HEK293 (cell line): ENCODE measurements at regions not wholly inside any gene's neighbourhood (a gene's known extent, or its start where the extent isn't known, plus 50 kb on each side); places are given as distances from the start of the nearest gene placed in this dataset.

ENCODE experiments used
- CTCF ChIA-PET: fragments of 350-600 bp; formaldehyde crosslinking; extraction: SDS; loops from one replicate; lab custom pipeline; 2021; ENCODE audit warnings: antibody characterized with exemption; lab: Yijun Ruan, JAX
- POLR2A ChIA-PET: fragments of 300-600 bp; formaldehyde crosslinking; extraction: SDS; loops from one replicate; lab custom pipeline; 2020; ENCODE audit warnings: antibody characterized with exemption, inconsistent platforms; lab: Yijun Ruan, JAX
- H3K27ac ChIP-seq: fragments of 200-500 bp; sonication (Bioruptor generic); 2 replicates; pipeline ENCODE4 v1.5.1; 2014; ENCODE audit warnings: low read depth, low read length, control low read depth, inconsistent platforms; ENCODE audit errors: extremely low read depth
- H3K36me3 ChIP-seq, 2 experiments: fragments of 200-500 bp in 1 of 2; sonication (Bioruptor generic) in 1 of 2; 1 replicate in 1 of 2; 2 replicates in 1 of 2; pipeline ENCODE4 v1.5.1; 2014 to 2017; ENCODE audit warnings: inconsistent platforms in 2 of 2, low read length in 2 of 2; ENCODE audit not compliant: control insufficient read depth in 2 of 2, insufficient read depth in 1 of 2
- H3K4me1 ChIP-seq: fragments of 200-500 bp; sonication (Bioruptor generic); 2 replicates; pipeline ENCODE4 v1.5.1; 2014; ENCODE audit warnings: mild to moderate bottlenecking, low read length, inconsistent platforms; ENCODE audit not compliant: control insufficient read depth, insufficient read depth
- H3K4me3 ChIP-seq: 2 replicates; pipeline ENCODE4 v1.5.1; 2011; ENCODE audit warnings: low read depth, mild to moderate bottlenecking, control low read depth, low read length, moderate library complexity
- H3K9me3 ChIP-seq: fragments of 200-500 bp; sonication (Bioruptor generic); 2 replicates; pipeline ENCODE4 v1.5.1; 2014; ENCODE audit warnings: low read depth, low read length, inconsistent platforms; ENCODE audit not compliant: control insufficient read depth, insufficient read depth
- HOXC10 ChIP-seq: sonication (generic); formaldehyde crosslinking; IDR thresholded peaks from 2 replicates; pipeline ENCODE4 v1.8.1; 2023; ENCODE audit warnings: mild to moderate bottlenecking, missing genetic modification reagents
- KLF1 ChIP-seq: fragments of 450-650 bp; formaldehyde crosslinking; IDR thresholded peaks from 2 replicates; pipeline ENCODE4 v1.5.1; 2016; ENCODE audit warnings: missing biosample characterization, missing genetic modification characterization
- KLF9 ChIP-seq: fragments of 450-650 bp; formaldehyde crosslinking; IDR thresholded peaks from 2 replicates; pipeline ENCODE4 v1.5.1; 2016; ENCODE audit warnings: missing biosample characterization, missing genetic modification characterization, low read depth
- MZF1 ChIP-seq: fragments of 450-650 bp; formaldehyde crosslinking; IDR thresholded peaks from 2 replicates; pipeline ENCODE4 v1.5.1; 2017; ENCODE audit warnings: missing biosample characterization, missing genetic modification characterization, borderline replicate concordance
- OSR2 ChIP-seq: fragments of 450-650 bp; formaldehyde crosslinking; IDR thresholded peaks from 2 replicates; pipeline ENCODE4 v1.5.1; 2016; ENCODE audit warnings: missing biosample characterization, missing genetic modification characterization
- PBX3 ChIP-seq: sonication (generic); formaldehyde crosslinking; IDR thresholded peaks from 2 replicates; pipeline ENCODE4 v1.8.1; 2022; ENCODE audit warnings: mild to moderate bottlenecking, moderate library complexity, missing genetic modification reagents
- PRDM10 ChIP-seq: fragments of 450-650 bp; formaldehyde crosslinking; IDR thresholded peaks from 2 replicates; pipeline ENCODE4 v1.5.1; 2016; ENCODE audit warnings: missing biosample characterization, missing genetic modification characterization
- REPIN1 ChIP-seq: fragments of 450-650 bp; formaldehyde crosslinking; IDR thresholded peaks from 2 replicates; pipeline ENCODE4 v1.5.1; 2017; ENCODE audit warnings: missing biosample characterization, missing genetic modification characterization, low read depth
- ZBTB1 ChIP-seq: fragments of 450-650 bp; formaldehyde crosslinking; IDR thresholded peaks from 2 replicates; pipeline ENCODE4 v1.5.1; 2016; ENCODE audit warnings: missing biosample characterization, missing genetic modification characterization
- ZFP3 ChIP-seq: fragments of 450-650 bp; formaldehyde crosslinking; IDR thresholded peaks from 2 replicates; pipeline ENCODE4 v1.5.1; 2016; ENCODE audit warnings: low read depth, missing biosample characterization, missing genetic modification characterization
- ZFP37 ChIP-seq: fragments of 450-650 bp; formaldehyde crosslinking; IDR thresholded peaks from 2 replicates; pipeline ENCODE4 v1.5.1; 2016; ENCODE audit warnings: missing biosample characterization, missing genetic modification characterization
- ZNF148 ChIP-seq: fragments of 450-650 bp; formaldehyde crosslinking; IDR thresholded peaks from 2 replicates; pipeline ENCODE4 v1.5.0; 2017; ENCODE audit warnings: missing biosample characterization, missing genetic modification characterization, borderline replicate concordance
- ZNF16 ChIP-seq: fragments of 450-650 bp; formaldehyde crosslinking; IDR thresholded peaks from 2 replicates; pipeline ENCODE4 v1.5.1; 2016; ENCODE audit warnings: low read depth, missing biosample characterization, missing genetic modification characterization
- ZNF221 ChIP-seq: fragments of 450-650 bp; formaldehyde crosslinking; IDR thresholded peaks from 2 replicates; pipeline ENCODE4 v1.5.1; 2017; ENCODE audit warnings: missing biosample characterization, missing genetic modification characterization, borderline replicate concordance
- ZNF24 ChIP-seq: fragments of 450-650 bp; formaldehyde crosslinking; IDR thresholded peaks from 2 replicates; pipeline ENCODE4 v1.5.1; 2016; ENCODE audit warnings: missing biosample characterization, missing genetic modification characterization
- ZNF391 ChIP-seq: fragments of 450-650 bp; formaldehyde crosslinking; IDR thresholded peaks from 2 replicates; pipeline ENCODE4 v1.5.1; 2016; ENCODE audit warnings: low read depth, missing biosample characterization, missing genetic modification characterization, borderline replicate concordance
- ZNF48 ChIP-seq: fragments of 450-650 bp; formaldehyde crosslinking; IDR thresholded peaks from 2 replicates; pipeline ENCODE4 v1.5.1; 2016; ENCODE audit warnings: missing biosample characterization, missing genetic modification characterization
- ZNF510 ChIP-seq: fragments of 450-650 bp; formaldehyde crosslinking; IDR thresholded peaks from 2 replicates; pipeline ENCODE4 v1.5.1; 2018; ENCODE audit warnings: mild to moderate bottlenecking, missing genetic modification characterization, missing biosample characterization; ENCODE audit not compliant: insufficient replicate concordance
- ZNF514 ChIP-seq: fragments of 450-650 bp; formaldehyde crosslinking; IDR thresholded peaks from 2 replicates; pipeline ENCODE4 v1.5.1; 2016; ENCODE audit warnings: missing biosample characterization, missing genetic modification characterization
- ZNF561 ChIP-seq: fragments of 450-650 bp; IDR thresholded peaks from 2 replicates; pipeline ENCODE4 v1.5.1; 2018; ENCODE audit warnings: missing biosample characterization, missing genetic modification characterization, borderline replicate concordance
- ZNF610 ChIP-seq: fragments of 450-650 bp; formaldehyde crosslinking; IDR thresholded peaks from 2 replicates; pipeline ENCODE4 v1.5.1; 2016; ENCODE audit warnings: missing biosample characterization, missing genetic modification characterization, borderline replicate concordance
- ZNF639 ChIP-seq: fragments of 450-650 bp; formaldehyde crosslinking; IDR thresholded peaks from 2 replicates; pipeline ENCODE4 v1.5.1; 2016; ENCODE audit warnings: missing biosample characterization, missing genetic modification characterization
- ZSCAN23 ChIP-seq: fragments of 450-650 bp; formaldehyde crosslinking; IDR thresholded peaks from 2 replicates; pipeline ENCODE4 v1.5.1; 2016; ENCODE audit warnings: missing biosample characterization, missing genetic modification characterization
- ZXDB ChIP-seq: fragments of 450-650 bp; formaldehyde crosslinking; IDR thresholded peaks from 2 replicates; pipeline ENCODE4 v1.5.1; 2016; ENCODE audit warnings: missing biosample characterization, missing genetic modification characterization

GRCh38 chr14:87184180-87184579 is 808.8 kb downstream of the GALC start (continued):
- no peak for TF ChIP-seq ZNF148 (tag by site-specific recombination)
- no peak for TF ChIP-seq REPIN1
- no peak for TF ChIP-seq ZNF391 (tag by site-specific recombination)
- TF ChIP-seq ZNF561, result no peak
- no peak for TF ChIP-seq ZFP37
- TF ChIP-seq KLF9 (tag by site-specific recombination), result no peak

- Histone ChIP-seq H3K4me3 (no peak overlapping the region), H3K27ac (no peak overlapping the region)
- TF ChIP-seq ZNF48 (tag by site-specific recombination) (no peak), ZSCAN23 (tag by site-specific recombination) (no peak), HOXC10 (no peak), ZNF639 (tag by site-specific recombination) (no peak), PRDM10 (tag by site-specific recombination) (no peak), ZNF16 (tag by site-specific recombination) (no peak), ZNF24 (tag by site-specific recombination) (no peak)
- TF ChIP-seq, all 188 proteins: peak for 0
- POLR2A ChIA-PET, result no interaction called here
- no peaks in the 10 kb centered on the region for H3K9me3 ChIP-seq
- H3K4me1 ChIP-seq, result no peaks in the 10 kb centered on the region
- CTCF ChIA-PET, result no interaction called here
- no peaks in the 10 kb centered on the region for H3K36me3 ChIP-seq
Measured at GRCh38 chr14:87181288-87181687, 811.7 kb downstream of the GALC start.

GRCh38 chr14:87179936-87180335 is 813.0 kb downstream of the GALC start:
- H3K27ac ChIP-seq, result no peak overlapping the region
- no peaks in the 10 kb centered on the region for H3K4me1 ChIP-seq
- ChIA-PET CTCF (no interaction called here), POLR2A (no interaction called here)
- no peaks in the 10 kb centered on the region for H3K9me3 ChIP-seq
- no peaks in the 10 kb centered on the region for H3K36me3 ChIP-seq
- no peak overlapping the region for H3K4me3 ChIP-seq
- TF ChIP-seq ZNF610 (tag by site-specific recombination) (no peak), ZBTB1 (tag by site-specific recombination) (no peak), ZXDB (tag by site-specific recombination) (no peak), ZNF510 (tag by site-specific recombination) (no peak), PBX3 (CRISPR knock-in tag) (no peak), OSR2 (no peak), ZNF514 (no peak), MZF1 (tag by site-specific recombination) (no peak), ZNF221 (no peak), ZFP3 (tag by site-specific recombination) (no peak), KLF1 (no peak)
